HG03108 (cell line): ENCODE measurements at regions not wholly inside any gene's neighbourhood (a gene's known extent, or its start where the extent isn't known, plus 50 kb on each side); places are given as distances from the start of the nearest gene placed in this dataset.
"Not testable (repeated sequence)": the region's sequence is repeated elsewhere in the genome, so short reads cannot be mapped to it uniquely, and the experiment has no call there.

Experiments used
- ATAC-seq: cut with Tn5 transposase; IDR thresholded peaks from one replicate; pipeline ENCODE4 v1.9.1; 2021; ENCODE audit warnings: moderate library complexity; ENCODE audit not compliant: unreplicated experiment

DNA sequence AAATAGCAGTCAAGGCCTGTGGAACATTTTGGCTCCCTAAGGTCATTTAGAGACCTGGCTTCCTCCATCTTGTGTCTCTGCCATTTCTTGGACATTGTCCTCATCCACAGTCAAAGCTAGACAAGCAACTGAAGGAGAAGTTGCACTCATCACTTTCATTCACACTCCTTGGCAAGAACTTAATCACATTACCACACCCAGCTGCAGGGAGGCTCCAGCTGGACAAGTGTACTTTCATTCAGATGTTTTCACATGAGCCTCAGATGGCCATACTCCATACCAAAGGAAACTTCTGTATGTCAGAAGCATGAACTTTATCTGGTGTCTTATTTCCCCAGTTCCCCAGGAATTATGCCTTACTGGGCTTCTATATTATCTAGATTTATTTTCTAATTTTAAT, 537.4 kb downstream of the TMEM135 start:
- ATAC-seq: no peak

GRCh38 chr11:87574193-87574592, 536.5 kb downstream of the TMEM135 start:
- ATAC-seq: no peak

GRCh38 chr11:87573708-87574107, 536.0 kb downstream of the TMEM135 start:
- no peak for ATAC-seq

- no peak for ATAC-seq
Observed at GRCh38 chr11:87572881-87573280, 535.1 kb downstream of the TMEM135 start.

DNA sequence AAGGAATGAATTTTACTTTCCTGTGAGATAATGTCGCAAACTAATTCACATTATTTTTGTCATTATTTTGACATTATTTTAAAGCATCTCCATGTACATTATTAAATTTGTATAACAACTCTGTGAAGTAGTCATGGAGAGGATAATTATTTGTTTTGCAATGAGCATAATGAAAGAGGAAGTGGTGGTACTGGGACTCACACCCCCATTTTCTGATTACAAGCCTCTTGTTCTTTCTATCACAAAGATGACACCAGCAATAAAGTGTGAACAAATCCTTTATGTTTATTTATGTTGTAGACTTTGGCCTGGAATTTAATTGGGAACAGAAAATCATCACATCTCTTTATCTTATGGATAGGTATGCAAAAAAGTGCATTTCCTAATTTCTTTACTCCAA, 522.6 kb downstream of the TMEM135 start:
- ATAC-seq: no peak

GRCh38 chr11:87559852-87560251, 522.1 kb downstream of the TMEM135 start:
- not testable (repeated sequence) for ATAC-seq

DNA sequence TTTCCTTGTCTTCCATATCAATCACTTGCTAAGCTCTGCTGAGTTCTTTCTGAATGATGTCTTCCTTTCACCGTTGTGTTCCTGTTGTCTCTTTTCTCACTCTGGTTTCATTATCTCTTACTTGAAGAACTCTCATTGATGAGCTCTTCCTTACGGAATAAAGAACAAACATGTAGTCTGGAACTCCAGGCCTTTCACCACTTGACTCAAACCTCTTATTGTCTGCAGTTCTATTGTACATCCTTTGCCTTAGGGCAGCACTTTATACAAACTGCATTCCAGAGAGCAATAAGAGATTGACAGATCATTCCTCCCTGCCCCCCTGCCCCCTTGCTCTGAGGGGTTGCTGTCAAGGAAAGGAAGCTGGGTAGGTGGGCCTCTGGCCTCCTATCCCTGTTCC, 517.4 kb downstream of the TMEM135 start:
- ATAC-seq: no peak

- no peak for ATAC-seq
Observed at GRCh38 chr11:87548797-87549196, 511.1 kb downstream of the TMEM135 start.

- ATAC-seq: no peak
Observed at GRCh38 chr11:87545858-87546257, 508.1 kb downstream of the TMEM135 start.

- ATAC-seq: no peak
Observed at GRCh38 chr11:87539596-87539995, 501.9 kb downstream of the TMEM135 start.

GRCh38 chr11:87536565-87536964, 498.8 kb downstream of the TMEM135 start:
- ATAC-seq: no peak

DNA sequence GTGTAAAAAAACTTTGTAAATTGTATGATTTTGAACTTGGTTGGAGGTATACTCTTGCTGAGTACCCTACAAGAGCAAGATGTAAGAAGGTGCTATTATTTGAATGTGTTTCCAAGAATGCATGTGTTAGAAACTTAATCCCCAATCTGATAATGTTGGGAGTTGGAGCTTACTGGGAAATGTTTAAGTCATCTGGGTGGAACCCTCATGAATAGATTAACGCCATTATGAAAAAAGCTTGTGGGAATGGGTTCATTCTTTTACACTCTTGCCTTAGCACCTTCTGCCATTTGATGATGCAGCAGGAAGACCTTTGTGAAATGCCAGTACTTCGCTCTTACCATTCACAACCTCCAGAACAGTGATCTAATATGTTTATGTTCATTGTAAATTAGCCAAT, 498.3 kb downstream of the TMEM135 start:
- ATAC-seq: no peak

- ATAC-seq: no peak
Observed at GRCh38 chr11:87535513-87535912, 497.8 kb downstream of the TMEM135 start.

- not testable (repeated sequence) for ATAC-seq
Observed at GRCh38 chr11:87531835-87532234, 494.1 kb downstream of the TMEM135 start.

DNA sequence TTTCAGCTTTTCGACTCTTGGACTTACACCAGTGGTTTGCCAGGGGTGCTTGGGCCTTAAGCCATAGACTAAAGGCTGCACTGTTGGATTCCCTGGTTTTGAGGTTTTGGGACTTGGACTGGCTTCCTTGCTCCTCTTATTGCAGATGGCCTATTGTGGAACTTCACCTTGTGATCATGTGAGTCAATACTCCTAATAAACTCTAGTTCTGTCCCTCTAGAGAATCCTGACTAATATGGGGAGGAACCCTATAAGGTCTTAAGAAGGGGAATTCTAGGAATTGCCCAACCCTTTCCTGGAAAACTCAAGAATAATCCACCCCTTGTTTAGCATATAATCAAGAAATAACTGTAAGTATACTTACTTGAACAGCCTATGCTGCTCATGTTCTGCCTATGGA, 491.8 kb downstream of the TMEM135 start:
- ATAC-seq: no peak

DNA sequence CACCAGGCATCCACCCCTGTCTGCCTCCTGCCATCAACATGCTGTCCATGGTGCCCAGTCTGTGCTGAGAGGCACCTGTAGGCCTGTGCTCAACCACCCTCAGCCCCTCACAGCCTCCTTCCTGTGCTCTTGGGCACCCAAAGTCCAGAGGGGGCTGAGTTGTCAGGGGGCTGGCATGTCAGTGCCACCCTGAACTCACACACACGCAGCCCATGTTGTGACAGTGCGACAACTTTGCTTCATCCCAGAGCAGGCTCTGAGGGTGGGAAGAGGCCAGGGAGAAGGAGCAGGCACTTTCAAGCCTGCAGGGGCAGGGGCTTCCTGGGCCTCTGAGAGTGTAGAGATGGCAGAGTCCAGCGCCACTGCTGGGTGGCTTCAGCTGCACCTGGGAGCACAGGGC, 491.0 kb downstream of the TMEM135 start:
- ATAC-seq: no peak

- ATAC-seq: no peak
Observed at GRCh38 chr11:87523276-87523675, 485.5 kb downstream of the TMEM135 start.

- ATAC-seq: no peak
Observed at GRCh38 chr11:87518266-87518665, 480.5 kb downstream of the TMEM135 start.

- ATAC-seq: no peak
Observed at GRCh38 chr11:87517351-87517750, 479.6 kb downstream of the TMEM135 start.

GRCh38 chr11:87507722-87508121, 470.0 kb downstream of the TMEM135 start:
- not testable (repeated sequence) for ATAC-seq

GRCh38 chr11:87506946-87507345, 469.2 kb downstream of the TMEM135 start:
- ATAC-seq: not testable (repeated sequence)

DNA sequence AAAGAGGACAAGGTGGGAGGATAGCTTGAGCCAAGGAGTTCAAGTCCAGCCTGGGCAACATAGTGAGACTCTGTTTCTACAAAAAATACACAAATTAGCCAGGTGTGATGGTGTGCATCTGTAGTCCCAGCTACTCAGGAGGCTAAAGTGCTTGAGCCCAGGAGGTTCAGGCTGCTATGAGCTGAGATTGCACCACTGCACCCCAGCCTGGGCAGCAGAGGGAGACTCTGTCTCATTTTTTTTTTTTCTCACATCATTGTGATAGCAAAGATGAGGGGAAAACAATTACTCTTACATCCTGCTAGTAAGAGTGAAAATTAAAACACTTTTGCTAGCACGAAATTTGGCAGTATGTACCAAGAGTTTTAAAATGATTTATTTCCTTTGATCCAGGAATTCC, 463.7 kb downstream of the TMEM135 start:
- no peak for ATAC-seq

DNA sequence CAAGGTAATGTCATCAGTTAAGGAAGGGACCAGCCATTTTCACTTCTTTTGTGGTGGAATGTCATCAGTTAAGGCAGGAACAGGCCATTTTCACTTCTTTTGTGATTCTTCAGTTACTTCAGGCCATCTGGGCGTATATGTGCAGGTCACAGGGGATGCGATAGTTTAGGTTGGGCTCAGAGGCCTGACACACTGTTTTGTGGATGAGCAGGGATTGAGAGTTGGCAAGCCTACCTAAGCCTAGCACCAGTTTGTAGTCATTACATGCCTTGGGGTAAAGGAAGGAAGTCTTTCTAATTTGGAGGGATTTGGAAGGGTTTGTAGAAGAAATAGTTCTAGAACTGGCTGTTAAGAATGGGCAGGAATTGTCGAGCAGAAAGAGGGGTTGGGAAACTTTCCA, 457.2 kb downstream of the TMEM135 start:
- not testable (repeated sequence) for ATAC-seq

DNA sequence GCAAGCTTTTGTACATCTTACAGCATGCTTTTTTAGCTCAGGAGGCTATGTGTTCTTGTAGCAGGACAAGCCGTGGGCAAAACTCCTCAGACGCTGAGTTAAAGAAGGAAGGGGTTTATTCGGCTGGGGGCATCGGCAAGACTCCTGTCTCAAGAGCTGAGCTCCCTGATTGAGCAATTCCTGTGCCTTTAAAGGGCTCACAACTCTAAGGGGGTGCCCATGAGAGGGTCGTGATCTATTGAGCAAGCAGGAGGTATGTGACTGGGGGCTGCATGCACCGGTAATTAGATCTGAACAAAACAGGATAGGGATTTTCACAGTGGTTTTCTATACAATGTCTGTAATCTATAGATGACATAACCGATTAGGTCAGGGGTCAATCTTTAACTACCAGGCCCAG, 456.3 kb downstream of the TMEM135 start:
- not testable (repeated sequence) for ATAC-seq
